DND-41 (cell line): ENCODE measurements at regions not wholly inside any gene's neighbourhood (a gene's known extent, or its start where the extent isn't known, plus 50 kb on each side); places are given as distances from the start of the nearest gene placed in this dataset.

Experiments
- ATAC-seq: fragments of 200-7000 bp; cut with Tn5 transposase; 3 replicates; pipeline ENCODE4 v1.9.1; 2021; ENCODE audit warnings: low read depth; ENCODE audit not compliant: insufficient read depth
- DNase-seq: peaks from one replicate; pipeline ENCODE4 v3.0.0-alpha.2; 2020
- H2AFZ ChIP-seq: 2 replicates; pipeline ENCODE4 v1.6.0; 2012; ENCODE audit warnings: low read depth, low read length
- H3K27ac ChIP-seq: 2 replicates; pipeline ENCODE4 v1.5.1; 2012; ENCODE audit warnings: low read length, inconsistent platforms
- H3K27me3 ChIP-seq: fragments of 200-600 bp; sonication (generic); 2 replicates; pipeline ENCODE4 v1.6.0; 2012; ENCODE audit warnings: low read length, mild to moderate bottlenecking, inconsistent platforms; ENCODE audit not compliant: insufficient read depth, poor library complexity
- H3K36me3 ChIP-seq: 2 replicates; pipeline ENCODE4 v1.5.1; 2012; ENCODE audit warnings: low read length, inconsistent platforms; ENCODE audit not compliant: insufficient read depth
- H3K4me1 ChIP-seq: 2 replicates; pipeline ENCODE4 v1.5.1; 2012; ENCODE audit warnings: mild to moderate bottlenecking, low read length; ENCODE audit not compliant: insufficient read depth
- H3K4me2 ChIP-seq: 2 replicates; pipeline ENCODE4 v1.6.0; 2012; ENCODE audit warnings: mild to moderate bottlenecking, moderate library complexity, low read length, inconsistent platforms; ENCODE audit not compliant: insufficient read depth
- H3K4me3 ChIP-seq, 2 experiments: fragments of 200-600 bp in 1 of 2; shearing (Covaris generic) in 1 of 2; 2 replicates each; pipeline ENCODE4 v1.5.1; 2012 to 2016; ENCODE audit warnings: inconsistent platforms in 2 of 2, low read length in 2 of 2, mild to moderate bottlenecking in 2 of 2, low read depth in 1 of 2, moderate library complexity in 1 of 2
- H3K79me2 ChIP-seq: 2 replicates; pipeline ENCODE4 v1.6.0; 2012; ENCODE audit warnings: low read length, inconsistent platforms; ENCODE audit not compliant: insufficient read depth
- H3K9ac ChIP-seq: 2 replicates; pipeline ENCODE4 v1.6.0; 2012; ENCODE audit warnings: low read depth, mild to moderate bottlenecking, inconsistent platforms, low read length, moderate library complexity
- H3K9me3 ChIP-seq: 2 replicates; pipeline ENCODE4 v1.5.1; 2012; ENCODE audit warnings: low read length, moderate library complexity, mild to moderate bottlenecking, inconsistent platforms; ENCODE audit not compliant: insufficient read depth, severe bottlenecking
- H4K20me1 ChIP-seq: 2 replicates; pipeline ENCODE4 v1.6.0; 2012; ENCODE audit warnings: low read length; ENCODE audit not compliant: insufficient read depth
- EZH2 ChIP-seq: IDR thresholded peaks from 3 replicates; pipeline ENCODE4 v1.6.1; 2012; ENCODE audit warnings: borderline replicate concordance, low read depth, mild to moderate bottlenecking, moderate library complexity, low read length, inconsistent platforms; ENCODE audit not compliant: severe bottlenecking
- TF ChIP-seq, protein P1 (sequence below): IDR thresholded peaks from 2 replicates; pipeline ENCODE4 v1.5.1; 2012; ENCODE audit warnings: borderline replicate concordance, low read length, moderate library complexity, mild to moderate bottlenecking; ENCODE audit not compliant: poor library complexity, severe bottlenecking; ENCODE audit errors: extremely low read depth

- no peaks in the 10 kb centered on the region for H3K9me3 ChIP-seq
- no peaks in the 10 kb centered on the region for H3K36me3 ChIP-seq
- no peak overlapping the region for H3K9ac ChIP-seq
- TF ChIP-seq EZH2, result no peak
- TF ChIP-seq, protein P1, sequence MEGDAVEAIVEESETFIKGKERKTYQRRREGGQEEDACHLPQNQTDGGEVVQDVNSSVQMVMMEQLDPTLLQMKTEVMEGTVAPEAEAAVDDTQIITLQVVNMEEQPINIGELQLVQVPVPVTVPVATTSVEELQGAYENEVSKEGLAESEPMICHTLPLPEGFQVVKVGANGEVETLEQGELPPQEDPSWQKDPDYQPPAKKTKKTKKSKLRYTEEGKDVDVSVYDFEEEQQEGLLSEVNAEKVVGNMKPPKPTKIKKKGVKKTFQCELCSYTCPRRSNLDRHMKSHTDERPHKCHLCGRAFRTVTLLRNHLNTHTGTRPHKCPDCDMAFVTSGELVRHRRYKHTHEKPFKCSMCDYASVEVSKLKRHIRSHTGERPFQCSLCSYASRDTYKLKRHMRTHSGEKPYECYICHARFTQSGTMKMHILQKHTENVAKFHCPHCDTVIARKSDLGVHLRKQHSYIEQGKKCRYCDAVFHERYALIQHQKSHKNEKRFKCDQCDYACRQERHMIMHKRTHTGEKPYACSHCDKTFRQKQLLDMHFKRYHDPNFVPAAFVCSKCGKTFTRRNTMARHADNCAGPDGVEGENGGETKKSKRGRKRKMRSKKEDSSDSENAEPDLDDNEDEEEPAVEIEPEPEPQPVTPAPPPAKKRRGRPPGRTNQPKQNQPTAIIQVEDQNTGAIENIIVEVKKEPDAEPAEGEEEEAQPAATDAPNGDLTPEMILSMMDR, result no peak
- no peak overlapping the region for H3K4me3 ChIP-seq
- H3K27me3 ChIP-seq, result peaks cover 3% of the 10 kb centered on the region
- H2AFZ ChIP-seq, result no peak overlapping the region
- DNase-seq, result no peak
- no peaks in the 10 kb centered on the region for H3K4me1 ChIP-seq
- no peak overlapping the region for H3K4me2 ChIP-seq
- ATAC-seq, result no peak
- H3K79me2 ChIP-seq, result no peaks in the 10 kb centered on the region
- H4K20me1 ChIP-seq, result no peaks in the 10 kb centered on the region
- no peak overlapping the region for H3K27ac ChIP-seq
These were observed 164.9 kb downstream of the FNDC1 start for GRCh38 chr6:159334068-159334467.

DNA sequence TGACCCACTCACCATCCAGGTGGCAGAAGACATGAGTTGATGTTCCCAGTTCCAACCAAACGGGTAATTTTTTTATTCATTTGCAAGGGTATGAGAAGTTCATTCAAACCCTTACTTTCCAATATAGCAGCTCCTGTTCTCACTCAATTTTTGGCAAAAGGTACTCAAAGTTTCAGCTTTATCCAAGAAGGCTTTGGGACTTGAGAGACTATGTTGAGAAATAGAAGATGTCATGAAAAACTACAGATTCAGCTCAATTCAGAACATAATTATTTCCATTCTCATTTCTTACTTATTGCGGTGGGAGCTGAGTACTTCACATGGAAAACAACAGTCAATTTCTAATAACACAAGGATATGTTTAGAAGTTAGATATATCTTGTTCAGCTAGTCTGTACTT is 162.3 kb downstream of the FNDC1 start:
- TF ChIP-seq EZH2, result no peak
- TF ChIP-seq, protein P1, result no peak
- Histone ChIP-seq H4K20me1 (no peaks in the 10 kb centered on the region), H3K27ac (no peak overlapping the region), H3K27me3 (peaks cover 4% of the 10 kb centered on the region), H3K4me1 (no peaks in the 10 kb centered on the region), H3K36me3 (no peaks in the 10 kb centered on the region), H3K79me2 (no peaks in the 10 kb centered on the region), H3K4me2 (no peak overlapping the region), H3K4me3 (no peak overlapping the region), H2AFZ (no peak overlapping the region), H3K9ac (no peak overlapping the region), H3K9me3 (no peaks in the 10 kb centered on the region)
- no peak for DNase-seq
- ATAC-seq, result no peak

DNA sequence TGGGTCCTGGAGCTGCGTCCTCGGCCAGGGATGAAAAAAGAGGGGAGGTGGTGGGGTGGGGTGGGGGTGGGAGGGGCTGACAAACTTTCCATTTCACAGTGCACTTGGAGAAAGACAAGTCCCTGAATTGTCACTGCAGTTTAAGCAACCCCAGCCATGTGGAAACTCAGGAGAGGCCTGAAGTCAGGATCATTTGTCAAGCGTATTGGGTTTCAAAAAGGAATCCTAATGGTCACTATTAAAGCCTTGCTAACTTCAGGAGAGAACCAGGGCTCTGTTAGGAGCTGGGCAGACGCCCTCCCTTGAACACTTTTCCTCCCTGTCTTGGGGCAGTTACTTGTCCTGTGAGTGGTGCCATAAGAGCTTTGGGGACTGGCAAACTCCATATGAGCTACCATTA is 159.9 kb downstream of the FNDC1 start:
- DNase-seq (no peak), ATAC-seq (no peak)
- Histone ChIP-seq H3K4me1 (no peaks in the 10 kb centered on the region), H3K9ac (no peak overlapping the region), H3K9me3 (no peaks in the 10 kb centered on the region), H3K79me2 (no peaks in the 10 kb centered on the region), H3K4me2 (no peak overlapping the region), H3K27ac (no peak overlapping the region), H3K4me3 (no peak overlapping the region), H4K20me1 (no peaks in the 10 kb centered on the region), H3K36me3 (no peaks in the 10 kb centered on the region), H3K27me3 (peaks cover 7% of the 10 kb centered on the region), H2AFZ (no peak overlapping the region)
- no peak for TF ChIP-seq EZH2

- H2AFZ ChIP-seq, result no peak overlapping the region
- H3K9me3 ChIP-seq, result no peaks in the 10 kb centered on the region
- H3K9ac ChIP-seq, result no peak overlapping the region
- H3K27me3 ChIP-seq, result peaks cover 7% of the 10 kb centered on the region
- ATAC-seq (no peak), DNase-seq (no peak)
- H3K79me2 ChIP-seq, result no peaks in the 10 kb centered on the region
- H3K4me2 ChIP-seq, result no peak overlapping the region
- no peak overlapping the region for H3K4me3 ChIP-seq
- no peaks in the 10 kb centered on the region for H3K36me3 ChIP-seq
- no peaks in the 10 kb centered on the region for H3K4me1 ChIP-seq
- no peak for TF ChIP-seq EZH2
- TF ChIP-seq, protein P1, result no peak
- no peaks in the 10 kb centered on the region for H4K20me1 ChIP-seq
- H3K27ac ChIP-seq, result no peak overlapping the region
These were observed 158.9 kb downstream of the FNDC1 start for GRCh38 chr6:159328052-159328451.
